GM18907 (cell line): ENCODE measurements at regions not wholly inside any gene's neighbourhood (a gene's known extent, or its start where the extent isn't known, plus 50 kb on each side); places are given as distances from the start of the nearest gene placed in this dataset.

Experiments used
- ATAC-seq: cut with Tn5 transposase; IDR thresholded peaks from one replicate; pipeline ENCODE4 v1.9.1; 2021; ENCODE audit warnings: mild to moderate bottlenecking, moderate library complexity; ENCODE audit not compliant: unreplicated experiment

- no peak for ATAC-seq
These were observed 53.8 kb upstream of the THY1 start for GRCh38 chr11:119476666-119477331.

DNA sequence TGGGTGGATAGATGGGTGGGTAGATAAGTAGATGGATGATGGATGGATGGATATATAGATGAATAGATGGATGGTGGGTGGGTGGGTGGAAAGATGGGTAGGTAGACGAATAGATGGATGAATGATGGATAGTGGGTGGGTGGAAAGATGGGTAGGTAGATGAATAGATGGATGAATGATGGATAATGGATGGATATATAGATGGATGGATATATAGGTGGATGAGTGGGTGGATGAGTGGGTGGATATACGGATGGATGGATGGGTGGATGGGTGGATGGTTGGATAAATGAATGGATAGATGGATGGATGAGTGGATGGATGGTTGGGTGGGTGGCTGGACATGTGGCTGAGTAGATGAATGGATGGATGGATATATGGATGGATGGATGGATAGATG is 53.1 kb upstream of the THY1 start:
- no peak for ATAC-seq

GRCh38 chr11:119474682-119475596 is 52.0 kb upstream of the THY1 start:
- no peak for ATAC-seq

DNA sequence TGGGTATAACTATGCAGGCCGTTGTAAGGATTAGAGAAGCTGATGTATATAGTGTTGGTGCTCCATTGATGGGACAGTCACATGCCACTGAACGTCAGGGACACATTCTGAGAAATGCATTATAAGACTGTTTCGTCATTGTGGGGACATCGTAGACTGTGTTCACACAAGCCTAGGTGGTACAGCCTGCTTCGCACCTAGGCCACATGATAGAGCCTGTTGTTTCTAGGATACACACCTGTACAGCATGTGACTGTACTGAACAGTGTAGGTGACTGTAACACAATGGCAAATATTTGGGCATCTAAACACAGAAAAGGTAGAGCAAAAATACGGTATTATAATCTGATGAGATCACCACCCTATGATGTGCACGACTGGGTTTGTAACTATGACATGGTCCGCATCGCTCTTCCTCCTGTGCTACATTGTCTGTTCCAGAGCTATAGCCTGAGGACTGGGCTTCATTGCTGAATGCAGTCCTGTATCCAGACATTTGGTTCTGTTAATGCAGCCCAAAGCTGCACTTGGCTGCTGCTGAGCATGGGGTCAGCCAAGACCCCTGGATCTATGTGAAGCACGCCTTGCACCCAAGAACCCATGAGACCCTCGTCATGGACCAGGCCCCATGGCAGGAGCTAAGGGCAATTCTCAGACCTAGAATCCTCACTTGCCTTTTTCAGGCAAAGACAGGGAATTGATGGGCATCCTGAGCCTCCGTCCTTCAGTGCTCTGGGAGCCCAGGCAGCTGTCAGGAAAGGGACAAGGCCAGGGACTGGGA is 51.1 kb upstream of the THY1 start:
- no peak for ATAC-seq

- no peak for ATAC-seq
These were observed 50.3 kb upstream of the THY1 start for GRCh38 chr11:119473226-119473625.

- no peak for ATAC-seq
These were observed 49.9 kb upstream of the THY1 start for GRCh38 chr11:119472856-119473222.
